ENCODE measurements at regions not wholly inside any gene's neighbourhood (a gene's known extent, or its start where the extent isn't known, plus 50 kb on each side); places are given as distances from the start of the nearest gene placed in this dataset.

GRCh38 chr11:64490562-64491216 is 65.1 kb upstream of the SLC22A11 start:
- TF ChIP-seq CTCF (IDR thresholded peaks at IDR 0.05; ENCODE audit: insufficient read depth, low read length) = no peak
- no peak for TF ChIP-seq GABPA (IDR thresholded peaks at IDR 0.05; ENCODE audit: low read depth)
- no peak for TF ChIP-seq POLR2AphosphoS5 (IDR thresholded peaks at IDR 0.05; ENCODE audit: low read depth)
- TF ChIP-seq REST (IDR thresholded peaks at IDR 0.05; ENCODE audit: insufficient replicate concordance, low read depth) = no peak
- no peak for TF ChIP-seq SPI1 (IDR thresholded peaks at IDR 0.05; ENCODE audit: borderline replicate concordance, low read depth)
